Right kidney (tissue), 1 donor: ENCODE measurements at regions not wholly inside any gene's neighbourhood (a gene's known extent, or its start where the extent isn't known, plus 50 kb on each side); places are given as distances from the start of the nearest gene placed in this dataset.
"Not testable (repeated sequence)": the region's sequence is repeated elsewhere in the genome, so short reads cannot be mapped to it uniquely, and the experiment has no call there.

Source experiments
- DNase-seq: peaks from one replicate; pipeline ENCODE4 v3.0.0-alpha.2; 2016

- not testable (repeated sequence) for DNase-seq
These were observed 1708.6 kb downstream of the OLFM4 start for GRCh38 chr13:54737211-54737610.

GRCh38 chr13:54742984-54743383, 1714.4 kb downstream of the OLFM4 start:
- no peak for DNase-seq

- no peak for DNase-seq
These were observed 1716.1 kb downstream of the OLFM4 start for GRCh38 chr13:54744747-54745146.

- DNase-seq, result no peak
These were observed 1721.9 kb downstream of the OLFM4 start for GRCh38 chr13:54750521-54750920.

GRCh38 chr13:54758795-54759194, 1730.2 kb downstream of the OLFM4 start:
- no peak for DNase-seq

GRCh38 chr13:54768214-54768613, 1739.6 kb downstream of the OLFM4 start:
- no peak for DNase-seq

GRCh38 chr13:54775501-54776191, 1747.0 kb downstream of the OLFM4 start:
- no peak for DNase-seq

GRCh38 chr13:54787754-54788153, 1759.1 kb downstream of the OLFM4 start:
- DNase-seq, result no peak

GRCh38 chr13:54799621-54800226, 1771.1 kb downstream of the OLFM4 start:
- DNase-seq, result no peak

- DNase-seq, result no peak
These were observed 1773.6 kb downstream of the OLFM4 start for GRCh38 chr13:54802226-54802625.

GRCh38 chr13:54805743-54806142, 1777.1 kb downstream of the OLFM4 start:
- no peak for DNase-seq

- DNase-seq, result not testable (repeated sequence)
These were observed 1793.4 kb downstream of the OLFM4 start for GRCh38 chr13:54821938-54822470.

GRCh38 chr13:54829391-54830068, 1800.9 kb downstream of the OLFM4 start:
- not testable (repeated sequence) for DNase-seq

GRCh38 chr13:54836273-54836672, 1807.7 kb downstream of the OLFM4 start:
- no peak for DNase-seq

- no peak for DNase-seq
These were observed 1813.1 kb downstream of the OLFM4 start for GRCh38 chr13:54841682-54842081.

- DNase-seq, result no peak
These were observed 1816.8 kb downstream of the OLFM4 start for GRCh38 chr13:54845351-54845965.

GRCh38 chr13:54852831-54853230, 1824.2 kb downstream of the OLFM4 start:
- no peak for DNase-seq

GRCh38 chr13:54859827-54860226, 1831.2 kb downstream of the OLFM4 start:
- no peak for DNase-seq

- no peak for DNase-seq
These were observed 1846.5 kb downstream of the OLFM4 start for GRCh38 chr13:54875111-54875510.

GRCh38 chr13:54879036-54879435, 1850.4 kb downstream of the OLFM4 start:
- DNase-seq, result no peak

- no peak for DNase-seq
These were observed 1856.1 kb downstream of the OLFM4 start for GRCh38 chr13:54884682-54885081.

GRCh38 chr13:54890976-54891375, 1862.4 kb downstream of the OLFM4 start:
- no peak for DNase-seq

- DNase-seq, result no peak
These were observed 1872.7 kb downstream of the OLFM4 start for GRCh38 chr13:54901316-54901715.
